Coronary artery (tissue), 2 donors: ENCODE measurements at regions not wholly inside any gene's neighbourhood (a gene's known extent, or its start where the extent isn't known, plus 50 kb on each side); places are given as distances from the start of the nearest gene placed in this dataset.

Experiments used
- DNase-seq: peaks from one replicate; pipeline ENCODE4 v3.0.0-alpha.2; 2017; ENCODE audit warnings: low spot score
- H3K27ac ChIP-seq, 2 donors: fragments of 200-600 bp; sonication (generic); one replicate each; pipeline ENCODE4 v1.5.1; 2016 to 2019
- H3K4me3 ChIP-seq: fragments of 200-600 bp; sonication (generic); 2 replicates; pipeline ENCODE4 v1.5.1; 2016; ENCODE audit warnings: mild to moderate bottlenecking, moderate library complexity
- TF ChIP-seq, protein P1 (sequence below): fragments of 200-600 bp; sonication (generic); IDR thresholded peaks from one replicate; pipeline ENCODE4 v1.5.1; 2019; ENCODE audit warnings: antibody characterized with exemption

DNA sequence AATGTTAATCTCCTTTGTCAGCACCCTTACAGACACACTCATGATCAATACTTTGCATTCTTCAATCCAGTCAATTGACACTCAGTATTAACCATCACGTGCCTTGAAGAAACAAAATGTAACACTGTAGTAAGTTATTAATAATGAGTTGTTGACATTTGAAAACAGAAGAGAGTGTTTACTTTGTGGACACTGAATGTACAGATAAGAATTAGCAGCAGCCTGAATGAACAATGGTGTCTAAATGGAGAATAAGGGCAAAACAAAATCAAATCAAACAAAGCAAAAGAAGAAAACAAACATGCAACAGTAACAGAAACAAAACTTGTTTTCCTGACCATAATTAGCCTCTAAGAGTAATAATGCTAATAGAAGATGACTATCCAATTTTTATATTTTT lies 1191.1 kb upstream of the MIR17HG start:
- no peak overlapping the region for H3K27ac ChIP-seq

DNA sequence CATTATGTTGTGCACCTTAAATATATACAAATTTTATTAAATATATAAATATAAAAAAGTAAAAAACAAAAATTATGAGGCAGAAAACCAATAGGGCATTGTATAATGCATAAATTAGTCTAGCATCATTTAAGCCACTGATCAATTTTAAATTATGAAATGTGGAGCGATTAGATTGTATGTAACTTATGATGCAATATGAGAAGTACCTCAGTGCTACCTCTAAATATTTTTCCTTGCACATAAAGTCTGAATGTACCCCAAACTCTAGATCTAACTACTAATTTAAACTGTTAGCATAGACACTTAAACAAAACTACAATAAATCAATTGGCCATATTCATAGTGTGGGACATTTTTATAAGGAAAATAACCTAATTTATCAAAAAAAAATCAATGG lies 1178.5 kb upstream of the MIR17HG start:
- Histone ChIP-seq H3K4me3 (no peak overlapping the region), H3K27ac (no peak overlapping the region)
- TF ChIP-seq, protein P1, sequence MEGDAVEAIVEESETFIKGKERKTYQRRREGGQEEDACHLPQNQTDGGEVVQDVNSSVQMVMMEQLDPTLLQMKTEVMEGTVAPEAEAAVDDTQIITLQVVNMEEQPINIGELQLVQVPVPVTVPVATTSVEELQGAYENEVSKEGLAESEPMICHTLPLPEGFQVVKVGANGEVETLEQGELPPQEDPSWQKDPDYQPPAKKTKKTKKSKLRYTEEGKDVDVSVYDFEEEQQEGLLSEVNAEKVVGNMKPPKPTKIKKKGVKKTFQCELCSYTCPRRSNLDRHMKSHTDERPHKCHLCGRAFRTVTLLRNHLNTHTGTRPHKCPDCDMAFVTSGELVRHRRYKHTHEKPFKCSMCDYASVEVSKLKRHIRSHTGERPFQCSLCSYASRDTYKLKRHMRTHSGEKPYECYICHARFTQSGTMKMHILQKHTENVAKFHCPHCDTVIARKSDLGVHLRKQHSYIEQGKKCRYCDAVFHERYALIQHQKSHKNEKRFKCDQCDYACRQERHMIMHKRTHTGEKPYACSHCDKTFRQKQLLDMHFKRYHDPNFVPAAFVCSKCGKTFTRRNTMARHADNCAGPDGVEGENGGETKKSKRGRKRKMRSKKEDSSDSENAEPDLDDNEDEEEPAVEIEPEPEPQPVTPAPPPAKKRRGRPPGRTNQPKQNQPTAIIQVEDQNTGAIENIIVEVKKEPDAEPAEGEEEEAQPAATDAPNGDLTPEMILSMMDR: no peak
- DNase-seq: no peak

More for the DNA sequence above, 1191.1 kb upstream of the MIR17HG start:
- H3K4me3 ChIP-seq: no peak overlapping the region
- no peak for DNase-seq
- TF ChIP-seq, protein P1: no peak

DNA sequence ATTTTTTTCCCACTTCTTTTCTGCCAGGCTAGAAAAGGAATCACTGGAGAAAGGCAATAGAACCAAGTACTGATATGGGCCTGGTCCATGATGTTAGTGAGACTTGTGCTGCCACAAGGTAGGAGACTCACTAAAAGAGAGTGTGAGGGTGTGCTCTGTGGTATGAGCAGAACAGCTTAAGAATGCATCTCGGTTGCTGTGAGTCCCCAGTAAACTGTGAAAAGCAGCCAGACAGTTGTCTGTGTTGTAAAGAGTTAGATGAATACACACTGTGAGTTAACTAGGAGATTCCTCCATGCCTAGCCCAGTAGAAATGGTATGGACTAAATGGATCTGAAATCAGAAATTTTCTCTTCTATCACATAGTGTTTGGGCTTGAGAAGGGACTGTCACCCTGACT lies 1177.3 kb upstream of the MIR17HG start:
- TF ChIP-seq, protein P1: no peak
- Histone ChIP-seq H3K27ac (no peak overlapping the region), H3K4me3 (no peak overlapping the region)
- DNase-seq: no peak

DNA sequence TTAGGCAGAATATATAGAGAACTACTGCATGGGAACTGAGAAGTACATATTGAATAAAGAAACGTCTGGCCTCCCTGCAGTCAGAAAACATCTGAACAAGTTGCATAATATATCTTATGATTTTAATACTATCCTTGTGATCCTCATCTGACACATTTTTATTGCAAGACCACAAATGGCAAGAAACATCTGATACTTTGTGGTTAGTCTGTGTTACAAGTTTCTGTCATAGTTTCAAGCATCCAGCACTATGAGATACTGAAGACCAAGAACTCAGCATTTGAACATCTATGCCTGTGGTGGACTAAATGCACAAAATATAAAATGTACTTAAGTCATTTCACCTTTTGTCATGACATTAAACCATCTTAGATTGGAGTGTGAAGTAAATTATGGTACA lies 1175.8 kb upstream of the MIR17HG start:
- no peak for DNase-seq
- no peak overlapping the region for H3K4me3 ChIP-seq
- H3K27ac ChIP-seq: no peak overlapping the region
- TF ChIP-seq, protein P1: no peak

DNA sequence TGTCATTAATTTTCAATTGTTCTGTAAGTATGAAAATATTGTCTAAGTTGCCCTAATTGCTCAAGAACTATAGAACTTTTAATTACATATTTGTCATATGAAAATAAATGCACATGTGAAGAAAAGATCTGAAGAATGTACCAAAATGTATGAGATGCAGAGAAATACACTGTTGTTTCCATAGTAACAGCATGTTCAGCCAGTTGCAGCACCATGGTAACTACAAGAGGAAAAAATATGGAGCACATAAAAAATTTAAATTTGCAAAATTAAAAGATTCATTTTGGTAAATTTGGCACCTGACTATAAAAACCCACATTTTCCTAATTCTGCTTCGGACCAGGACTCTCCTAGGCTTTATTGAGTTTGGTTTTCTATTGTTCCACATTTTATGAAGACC lies 1170.0 kb upstream of the MIR17HG start:
- TF ChIP-seq, protein P1: no peak
- Histone ChIP-seq H3K4me3 (no peak overlapping the region), H3K27ac (no peak overlapping the region)
- DNase-seq: no peak

DNA sequence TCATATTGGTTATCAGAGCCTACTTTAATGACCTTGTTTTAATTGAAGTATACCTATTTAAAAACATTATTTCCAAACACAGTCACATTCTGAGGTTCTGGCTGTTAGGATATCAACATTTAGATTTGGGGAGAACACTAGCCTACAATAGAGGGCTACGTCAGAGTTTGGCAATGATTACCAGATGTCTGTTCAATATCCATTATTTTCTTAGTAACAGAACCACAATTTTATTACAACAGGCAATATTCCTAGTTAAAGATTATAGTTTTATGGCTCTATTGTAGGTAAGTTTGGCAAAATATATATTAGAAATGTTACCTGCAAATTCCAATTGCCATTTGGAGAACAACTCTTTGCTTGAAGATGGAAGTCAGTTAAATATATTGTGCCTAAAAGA lies 1163.1 kb upstream of the MIR17HG start:
- TF ChIP-seq, protein P1: no peak
- no peak for DNase-seq

DNA sequence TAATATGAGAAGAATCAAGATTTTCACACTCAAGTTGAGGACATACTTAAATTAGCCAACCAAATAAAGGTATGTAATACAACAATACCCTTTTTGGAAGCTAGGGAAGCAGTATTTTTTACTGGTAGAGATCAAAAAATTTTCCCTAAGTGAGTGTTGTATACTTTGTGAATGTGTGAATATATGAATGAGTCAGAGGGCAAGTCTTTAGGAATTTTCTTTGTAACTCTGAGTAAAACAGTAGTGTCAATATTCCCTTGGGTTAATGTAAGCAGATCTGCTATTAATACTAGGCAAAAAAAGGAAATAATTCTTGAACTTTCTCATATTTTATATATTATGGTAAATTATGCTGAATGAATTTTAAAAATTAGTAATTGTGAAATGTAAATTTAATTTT lies 1161.8 kb upstream of the MIR17HG start:
- Histone ChIP-seq H3K4me3 (no peak overlapping the region), H3K27ac (no peak overlapping the region)
- TF ChIP-seq, protein P1: no peak
- DNase-seq: no peak

More for the DNA sequence above, 1163.1 kb upstream of the MIR17HG start:
- Histone ChIP-seq H3K4me3 (no peak overlapping the region), H3K27ac (no peak overlapping the region)
